ENCODE measurements at regions not wholly inside any gene's neighbourhood (a gene's known extent, or its start where the extent isn't known, plus 50 kb on each side); places are given as distances from the start of the nearest gene placed in this dataset.

GRCh38 chr11:127252321-127252720 is 251.8 kb upstream of the KIRREL3 start:
- DNase-seq (ENCODE audit: low spot score) (no peak), ATAC-seq (ENCODE audit: insufficient number of reproducible peaks, low FRiP score, low read depth) (no peak)
- Histone ChIP-seq H3K27ac (no peak overlapping the region), H3K36me3 (no peaks in the 10 kb centered on the region), H3K4me3 (no peak overlapping the region), H3K9me3 (no peaks in the 10 kb centered on the region), H3K27me3 (replicated peaks; ENCODE audit: insufficient read depth) (no peaks in the 10 kb centered on the region), H3K4me1 (ENCODE audit: control insufficient read depth in 1 of 2, low read depth in 2 of 2) (no peaks in the 10 kb centered on the region)
- no peak for TF ChIP-seq CTCF (IDR thresholded peaks at IDR 0.05)

GRCh38 chr11:127249576-127249975 is 249.0 kb upstream of the KIRREL3 start:
- no peak for TF ChIP-seq CTCF (IDR thresholded peaks at IDR 0.05)
- ATAC-seq (ENCODE audit: insufficient number of reproducible peaks, low FRiP score, low read depth) (no peak), DNase-seq (ENCODE audit: low spot score) (no peak)
- H3K4me1 ChIP-seq (ENCODE audit: control insufficient read depth in 1 of 2, low read depth in 2 of 2), result no peaks in the 10 kb centered on the region
- no peaks in the 10 kb centered on the region for H3K27me3 ChIP-seq (replicated peaks; ENCODE audit: insufficient read depth)
- H3K36me3 ChIP-seq, result no peaks in the 10 kb centered on the region
- H3K4me3 ChIP-seq, result no peak overlapping the region
- H3K9me3 ChIP-seq, result no peaks in the 10 kb centered on the region
- no peak overlapping the region for H3K27ac ChIP-seq

- Histone ChIP-seq H3K36me3 (no peaks in the 10 kb centered on the region), H3K9me3 (no peaks in the 10 kb centered on the region), H3K27ac (no peak overlapping the region), H3K27me3 (replicated peaks; ENCODE audit: insufficient read depth) (no peaks in the 10 kb centered on the region), H3K4me1 (ENCODE audit: control insufficient read depth in 1 of 2, low read depth in 2 of 2) (no peaks in the 10 kb centered on the region), H3K4me3 (no peak overlapping the region)
- ATAC-seq (ENCODE audit: insufficient number of reproducible peaks, low FRiP score, low read depth) (no peak), DNase-seq (ENCODE audit: low spot score) (no peak)
- TF ChIP-seq CTCF (IDR thresholded peaks at IDR 0.05), result no peak
Observed at GRCh38 chr11:127248476-127248875, 247.9 kb upstream of the KIRREL3 start.

- Histone ChIP-seq H3K9me3 (no peaks in the 10 kb centered on the region), H3K27me3 (replicated peaks; ENCODE audit: insufficient read depth) (no peaks in the 10 kb centered on the region), H3K27ac (no peak overlapping the region), H3K36me3 (no peaks in the 10 kb centered on the region), H3K4me1 (ENCODE audit: control insufficient read depth in 1 of 2, low read depth in 2 of 2) (no peaks in the 10 kb centered on the region), H3K4me3 (no peak overlapping the region)
- DNase-seq (ENCODE audit: low spot score) (no peak), ATAC-seq (ENCODE audit: insufficient number of reproducible peaks, low FRiP score, low read depth) (no peak)
- TF ChIP-seq CTCF (IDR thresholded peaks at IDR 0.05), result no peak
Observed at GRCh38 chr11:127247261-127247851, 246.8 kb upstream of the KIRREL3 start.

- Histone ChIP-seq H3K36me3 (no peaks in the 10 kb centered on the region), H3K4me1 (ENCODE audit: control insufficient read depth in 1 of 2, low read depth in 2 of 2) (no peaks in the 10 kb centered on the region), H3K4me3 (no peak overlapping the region), H3K27ac (no peak overlapping the region), H3K27me3 (replicated peaks; ENCODE audit: insufficient read depth) (no peaks in the 10 kb centered on the region), H3K9me3 (no peaks in the 10 kb centered on the region)
- no peak for DNase-seq (ENCODE audit: low spot score)
- no peak for TF ChIP-seq CTCF (IDR thresholded peaks at IDR 0.05)
- ATAC-seq (ENCODE audit: insufficient number of reproducible peaks, low FRiP score, low read depth), result no peak
Observed at GRCh38 chr11:127242676-127243075, 242.1 kb upstream of the KIRREL3 start.
